ENCODE measurements at regions not wholly inside any gene's neighbourhood (a gene's known extent, or its start where the extent isn't known, plus 50 kb on each side); places are given as distances from the start of the nearest gene placed in this dataset.

GRCh38 chr11:42975180-42975529 lies 336.6 kb upstream of the API5 start:
- TF ChIP-seq CTCF (IDR thresholded peaks at IDR 0.05): no peak
- no peak for TF ChIP-seq POLR2A (IDR thresholded peaks at IDR 0.05)
- TF ChIP-seq POLR2AphosphoS5 (IDR thresholded peaks at IDR 0.05): no peak
- TF ChIP-seq EP300 (IDR thresholded peaks at IDR 0.05): no peak

Measured in stomach (tissue), 4 donors.